22Rv1 (cell line): ENCODE measurements at regions not wholly inside any gene's neighbourhood (a gene's known extent, or its start where the extent isn't known, plus 50 kb on each side); places are given as distances from the start of the nearest gene placed in this dataset.

Experiments used
- ZFX ChIP-seq: fragments of 450-650 bp; IDR thresholded peaks from 2 replicates; pipeline ENCODE4 v1.6.1; 2017; ENCODE audit warnings: antibody characterized with exemption, borderline replicate concordance
- TF ChIP-seq, protein P1 (sequence below): fragments of 450-650 bp; IDR thresholded peaks from 2 replicates; pipeline ENCODE4 v1.5.1; 2017; ENCODE audit warnings: mild to moderate bottlenecking

GRCh38 chr7:17546592-17546991, 248.1 kb downstream of the AHR start:
- TF ChIP-seq, protein P1, sequence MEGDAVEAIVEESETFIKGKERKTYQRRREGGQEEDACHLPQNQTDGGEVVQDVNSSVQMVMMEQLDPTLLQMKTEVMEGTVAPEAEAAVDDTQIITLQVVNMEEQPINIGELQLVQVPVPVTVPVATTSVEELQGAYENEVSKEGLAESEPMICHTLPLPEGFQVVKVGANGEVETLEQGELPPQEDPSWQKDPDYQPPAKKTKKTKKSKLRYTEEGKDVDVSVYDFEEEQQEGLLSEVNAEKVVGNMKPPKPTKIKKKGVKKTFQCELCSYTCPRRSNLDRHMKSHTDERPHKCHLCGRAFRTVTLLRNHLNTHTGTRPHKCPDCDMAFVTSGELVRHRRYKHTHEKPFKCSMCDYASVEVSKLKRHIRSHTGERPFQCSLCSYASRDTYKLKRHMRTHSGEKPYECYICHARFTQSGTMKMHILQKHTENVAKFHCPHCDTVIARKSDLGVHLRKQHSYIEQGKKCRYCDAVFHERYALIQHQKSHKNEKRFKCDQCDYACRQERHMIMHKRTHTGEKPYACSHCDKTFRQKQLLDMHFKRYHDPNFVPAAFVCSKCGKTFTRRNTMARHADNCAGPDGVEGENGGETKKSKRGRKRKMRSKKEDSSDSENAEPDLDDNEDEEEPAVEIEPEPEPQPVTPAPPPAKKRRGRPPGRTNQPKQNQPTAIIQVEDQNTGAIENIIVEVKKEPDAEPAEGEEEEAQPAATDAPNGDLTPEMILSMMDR = no peak
- TF ChIP-seq ZFX = no peak
